ENCODE measurements at regions not wholly inside any gene's neighbourhood (a gene's known extent, or its start where the extent isn't known, plus 50 kb on each side); places are given as distances from the start of the nearest gene placed in this dataset.

DNA sequence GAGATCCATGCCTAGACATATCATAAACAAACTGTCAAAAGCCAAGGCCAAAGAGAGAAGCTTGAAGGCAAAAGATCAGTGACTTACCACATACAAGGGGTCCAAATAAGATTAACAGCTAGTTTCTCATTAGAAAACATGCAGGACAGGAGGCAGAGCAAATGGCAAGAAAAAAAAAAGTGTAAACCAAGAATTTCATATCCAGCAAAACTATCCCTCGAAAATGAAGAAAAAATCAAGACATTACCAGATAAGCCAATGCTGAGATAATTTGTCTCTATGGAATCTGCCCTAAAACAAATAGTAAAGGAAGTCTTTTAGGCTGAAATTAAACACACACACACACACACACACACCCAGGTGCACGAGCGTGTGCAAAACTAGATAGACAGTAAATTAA, 99.6 kb upstream of the NSMCE3 start:
- Histone ChIP-seq H2AK5ac (ENCODE audit: low read length) (no peak overlapping the region), H3K79me2 (ENCODE audit: control insufficient read depth, insufficient read depth, low read length, poor library complexity) (no peaks in the 10 kb centered on the region), H2AFZ (ENCODE audit: insufficient read depth, low read length, poor library complexity) (no peak overlapping the region), H4K12ac (ENCODE audit: low read depth, low read length) (no peak overlapping the region), H2BK12ac (ENCODE audit: low read length) (no peak overlapping the region), H3K9me3 (ENCODE audit: insufficient read depth, low read depth, low read length) (no peaks in the 10 kb centered on the region), H3K4me1 (ENCODE audit: control insufficient read depth in 1 of 2, insufficient read depth in 2 of 2, low read length in 2 of 2) (no peaks in the 10 kb centered on the region), H3K4me3 (ENCODE audit: low read depth, low read length) (no peak overlapping the region), H3K36me3 (ENCODE audit: control insufficient read depth in 1 of 2, insufficient read depth in 2 of 2, low read length in 2 of 2) (no peaks in the 10 kb centered on the region), H2BK5ac (ENCODE audit: low read depth, low read length, poor library complexity) (no peak overlapping the region), H3K14ac (ENCODE audit: low read length) (no peak overlapping the region), H3K27me3 (ENCODE audit: insufficient read depth, low read length) (no peaks in the 10 kb centered on the region), H3K9ac (ENCODE audit: low read length) (no peak overlapping the region), H3K18ac (ENCODE audit: low read length) (no peak overlapping the region), H3K79me1 (ENCODE audit: low read length) (no peaks in the 10 kb centered on the region), H4K8ac (ENCODE audit: low read depth, low read length) (no peak overlapping the region), H3K27ac (ENCODE audit: low read depth, low read length) (no peak overlapping the region), H3K23ac (ENCODE audit: low read length) (no peak overlapping the region), H3K4me2 (ENCODE audit: low read length) (no peak overlapping the region), H3K4ac (ENCODE audit: low read depth, low read length) (no peak overlapping the region), H2BK120ac (ENCODE audit: insufficient read depth, low read length, poor library complexity) (no peak overlapping the region), H4K91ac (ENCODE audit: low read depth, low read length) (no peak overlapping the region)
- no CpG with 5 or more reads among the region's 3 CpGs for WGBS (ENCODE audit: extremely low coverage, insufficient coverage, insufficient read length)
- no peak for DNase-seq

DNA sequence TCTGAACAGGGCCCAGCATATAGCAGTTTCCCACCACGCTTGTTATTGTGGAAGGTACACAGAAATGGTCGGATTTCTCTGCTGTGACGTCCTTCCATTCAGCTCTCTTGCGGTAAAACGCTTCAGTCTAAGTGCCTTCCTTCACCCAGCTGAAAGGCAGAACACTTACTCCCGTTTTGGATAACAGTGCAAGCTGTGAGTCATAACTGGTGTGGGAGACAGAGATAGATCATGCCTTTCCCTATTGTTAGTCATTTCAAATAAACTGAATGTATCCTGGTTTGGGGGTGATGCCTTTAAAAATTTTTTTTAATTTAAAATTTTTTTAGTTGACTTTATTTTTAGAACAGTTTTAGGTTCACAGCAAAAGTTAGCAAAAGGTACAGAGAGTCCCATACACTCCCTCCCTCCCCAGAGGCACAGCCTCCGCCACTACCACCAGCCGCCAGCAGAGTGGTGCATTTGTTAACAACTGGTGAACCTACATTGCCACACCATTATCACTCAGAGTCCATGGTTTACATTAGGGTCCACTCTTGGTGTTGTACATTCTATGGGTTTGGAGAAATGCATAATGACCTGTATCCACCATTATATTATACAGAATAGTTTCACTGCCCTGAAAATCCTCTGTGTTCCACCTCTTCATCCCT, 94.9 kb upstream of the NSMCE3 start:
- H3K4me2 ChIP-seq (ENCODE audit: low read length), result no peak overlapping the region
- H3K4me1 ChIP-seq (ENCODE audit: control insufficient read depth in 1 of 2, insufficient read depth in 2 of 2, low read length in 2 of 2), result no peaks in the 10 kb centered on the region
- H2BK120ac ChIP-seq (ENCODE audit: insufficient read depth, low read length, poor library complexity), result no peak overlapping the region
- H4K91ac ChIP-seq (ENCODE audit: low read depth, low read length), result no peak overlapping the region
- H3K4ac ChIP-seq (ENCODE audit: low read depth, low read length), result no peak overlapping the region
- no peak overlapping the region for H3K23ac ChIP-seq (ENCODE audit: low read length)
- H3K14ac ChIP-seq (ENCODE audit: low read length), result no peak overlapping the region
- H2BK12ac ChIP-seq (ENCODE audit: low read length), result no peak overlapping the region
- no peaks in the 10 kb centered on the region for H3K27me3 ChIP-seq (ENCODE audit: insufficient read depth, low read length)
- DNase-seq, result peak in 1 of 2 donors; percentile 34
- no peak overlapping the region for H2AK5ac ChIP-seq (ENCODE audit: low read length)
- no peaks in the 10 kb centered on the region for H3K79me2 ChIP-seq (ENCODE audit: control insufficient read depth, insufficient read depth, low read length, poor library complexity)
- no peak overlapping the region for H3K18ac ChIP-seq (ENCODE audit: low read length)
- H4K8ac ChIP-seq (ENCODE audit: low read depth, low read length), result no peak overlapping the region
- H3K4me3 ChIP-seq (ENCODE audit: low read depth, low read length), result no peak overlapping the region
- H2BK5ac ChIP-seq (ENCODE audit: low read depth, low read length, poor library complexity), result no peak overlapping the region
- no peaks in the 10 kb centered on the region for H3K79me1 ChIP-seq (ENCODE audit: low read length)
- no CpG with 5 or more reads among the region's 8 CpGs for WGBS (ENCODE audit: extremely low coverage, insufficient coverage, insufficient read length)
- no peaks in the 10 kb centered on the region for H3K36me3 ChIP-seq (ENCODE audit: control insufficient read depth in 1 of 2, insufficient read depth in 2 of 2, low read length in 2 of 2)
- H2AFZ ChIP-seq (ENCODE audit: insufficient read depth, low read length, poor library complexity), result no peak overlapping the region
- peak overlapping the region; percentile 27 for H3K9ac ChIP-seq (ENCODE audit: low read length)
- no peaks in the 10 kb centered on the region for H3K9me3 ChIP-seq (ENCODE audit: insufficient read depth, low read depth, low read length)
- H4K12ac ChIP-seq (ENCODE audit: low read depth, low read length), result no peak overlapping the region
- H3K27ac ChIP-seq (ENCODE audit: low read depth, low read length), result no peak overlapping the region

GRCh38 chr15:29361560-29361959, 91.9 kb upstream of the NSMCE3 start:
- H2BK120ac ChIP-seq (ENCODE audit: insufficient read depth, low read length, poor library complexity), result no peak overlapping the region
- H3K36me3 ChIP-seq (ENCODE audit: control insufficient read depth in 1 of 2, insufficient read depth in 2 of 2, low read length in 2 of 2), result no peaks in the 10 kb centered on the region
- no peak overlapping the region for H3K14ac ChIP-seq (ENCODE audit: low read length)
- no peak overlapping the region for H4K12ac ChIP-seq (ENCODE audit: low read depth, low read length)
- H3K4me3 ChIP-seq (ENCODE audit: low read depth, low read length), result no peak overlapping the region
- H3K27me3 ChIP-seq (ENCODE audit: insufficient read depth, low read length), result no peaks in the 10 kb centered on the region
- no peaks in the 10 kb centered on the region for H3K9me3 ChIP-seq (ENCODE audit: insufficient read depth, low read depth, low read length)
- WGBS (ENCODE audit: extremely low coverage, insufficient coverage, insufficient read length), result no CpG with 5 or more reads among the region's 4 CpGs
- H3K79me1 ChIP-seq (ENCODE audit: low read length), result no peaks in the 10 kb centered on the region
- no peak overlapping the region for H3K27ac ChIP-seq (ENCODE audit: low read depth, low read length)
- H3K18ac ChIP-seq (ENCODE audit: low read length), result no peak overlapping the region
- H3K4ac ChIP-seq (ENCODE audit: low read depth, low read length), result no peak overlapping the region
- H4K91ac ChIP-seq (ENCODE audit: low read depth, low read length), result no peak overlapping the region
- H3K9ac ChIP-seq (ENCODE audit: low read length), result no peak overlapping the region
- no peaks in the 10 kb centered on the region for H3K4me1 ChIP-seq (ENCODE audit: control insufficient read depth in 1 of 2, insufficient read depth in 2 of 2, low read length in 2 of 2)
- no peak overlapping the region for H2BK12ac ChIP-seq (ENCODE audit: low read length)
- DNase-seq, result no peak
- H2AFZ ChIP-seq (ENCODE audit: insufficient read depth, low read length, poor library complexity), result no peak overlapping the region
- no peak overlapping the region for H4K8ac ChIP-seq (ENCODE audit: low read depth, low read length)
- no peak overlapping the region for H3K4me2 ChIP-seq (ENCODE audit: low read length)
- H3K23ac ChIP-seq (ENCODE audit: low read length), result no peak overlapping the region
- H2AK5ac ChIP-seq (ENCODE audit: low read length), result no peak overlapping the region
- no peak overlapping the region for H2BK5ac ChIP-seq (ENCODE audit: low read depth, low read length, poor library complexity)
- no peaks in the 10 kb centered on the region for H3K79me2 ChIP-seq (ENCODE audit: control insufficient read depth, insufficient read depth, low read length, poor library complexity)

DNA sequence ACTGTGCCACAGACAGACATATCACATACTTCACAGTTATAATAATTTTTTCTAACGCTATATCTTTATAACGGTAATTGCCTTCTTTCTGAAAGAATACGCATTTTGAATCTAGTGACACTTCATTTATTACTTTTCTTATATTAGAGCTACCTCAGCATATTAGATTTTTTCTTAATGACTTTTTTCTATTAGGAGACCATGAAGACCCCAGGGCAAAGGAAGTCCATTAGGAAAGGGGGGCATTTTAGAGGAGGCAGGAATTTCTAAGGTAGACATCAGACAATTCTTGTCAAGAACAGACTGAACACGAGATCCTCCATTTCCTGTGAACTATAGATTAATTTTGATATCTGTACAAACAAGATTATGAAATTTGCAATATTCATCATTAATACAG, 90.5 kb upstream of the NSMCE3 start:
- Histone ChIP-seq H3K79me2 (ENCODE audit: control insufficient read depth, insufficient read depth, low read length, poor library complexity) (no peaks in the 10 kb centered on the region), H2AK5ac (ENCODE audit: low read length) (no peak overlapping the region), H3K14ac (ENCODE audit: low read length) (no peak overlapping the region), H3K9ac (ENCODE audit: low read length) (no peak overlapping the region), H3K4me3 (ENCODE audit: low read depth, low read length) (no peak overlapping the region), H3K4me2 (ENCODE audit: low read length) (no peak overlapping the region), H2BK5ac (ENCODE audit: low read depth, low read length, poor library complexity) (no peak overlapping the region), H3K36me3 (ENCODE audit: control insufficient read depth in 1 of 2, insufficient read depth in 2 of 2, low read length in 2 of 2) (no peaks in the 10 kb centered on the region), H3K9me3 (ENCODE audit: insufficient read depth, low read depth, low read length) (no peaks in the 10 kb centered on the region), H3K23ac (ENCODE audit: low read length) (no peak overlapping the region), H3K27ac (ENCODE audit: low read depth, low read length) (no peak overlapping the region), H3K4me1 (ENCODE audit: control insufficient read depth in 1 of 2, insufficient read depth in 2 of 2, low read length in 2 of 2) (no peaks in the 10 kb centered on the region), H3K27me3 (ENCODE audit: insufficient read depth, low read length) (no peaks in the 10 kb centered on the region), H4K91ac (ENCODE audit: low read depth, low read length) (no peak overlapping the region), H3K18ac (ENCODE audit: low read length) (no peak overlapping the region), H2AFZ (ENCODE audit: insufficient read depth, low read length, poor library complexity) (no peak overlapping the region), H4K8ac (ENCODE audit: low read depth, low read length) (no peak overlapping the region), H2BK12ac (ENCODE audit: low read length) (no peak overlapping the region), H4K12ac (ENCODE audit: low read depth, low read length) (no peak overlapping the region), H3K79me1 (ENCODE audit: low read length) (no peaks in the 10 kb centered on the region), H2BK120ac (ENCODE audit: insufficient read depth, low read length, poor library complexity) (no peak overlapping the region), H3K4ac (ENCODE audit: low read depth, low read length) (no peak overlapping the region)
- DNase-seq, result no peak
- WGBS (ENCODE audit: extremely low coverage, insufficient coverage, insufficient read length), result no CpG with 5 or more reads among the region's 4 CpGs
